Prostate gland (tissue), 2 donors: ENCODE measurements at regions not wholly inside any gene's neighbourhood (a gene's known extent, or its start where the extent isn't known, plus 50 kb on each side); places are given as distances from the start of the nearest gene placed in this dataset.

Experiments used
- DNase-seq: peaks from one replicate; pipeline ENCODE4 v3.0.0-alpha.2; 2019; ENCODE audit warnings: low spot score
- H3K27ac ChIP-seq, 2 donors: fragments of 200-600 bp; sonication (generic); 2 replicates each; pipeline ENCODE4 v1.5.1; 2017 to 2019
- H3K27me3 ChIP-seq: fragments of 200-600 bp; sonication (generic); replicated peaks from 2 replicates; pipeline ENCODE4 v1.5.1; 2019; ENCODE audit not compliant: insufficient read depth
- H3K36me3 ChIP-seq, 2 donors: fragments of 200-600 bp; sonication (generic); 1 replicate in 1 of 2; 2 replicates in 1 of 2; pipeline versions ENCODE4 v1.5.1 to v1.8.1; 2017 to 2019
- H3K4me1 ChIP-seq: fragments of 200-600 bp; sonication (generic); replicated peaks from 2 replicates; pipeline ENCODE4 v1.5.1; 2019
- H3K4me3 ChIP-seq, 2 donors: fragments of 200-600 bp; sonication (generic); 2 replicates each; pipeline ENCODE4 v1.5.1; 2017 to 2019
- H3K9me3 ChIP-seq: fragments of 200-600 bp; sonication (generic); 2 replicates; pipeline ENCODE4 v1.5.1; 2017
- CTCF ChIP-seq, 4 experiments: fragments of 200-600 bp in 2 of 4; fragments of 450-650 bp in 2 of 4; sonication (generic) in 2 of 4; IDR thresholded peaks; 1 replicate in 3 of 4; 2 replicates in 1 of 4; pipeline ENCODE4 v1.5.1; 2016 to 2019; ENCODE audit warnings: antibody characterized with exemption in 4 of 4, mild to moderate bottlenecking in 2 of 4, moderate library complexity in 2 of 4
- POLR2A ChIP-seq: fragments of 450-650 bp; IDR thresholded peaks from one replicate; pipeline ENCODE4 v1.6.1; 2016; ENCODE audit warnings: antibody characterized with exemption, mild to moderate bottlenecking
- POLR2AphosphoS5 ChIP-seq: sonication (generic); formaldehyde crosslinking; IDR thresholded peaks from one replicate; pipeline ENCODE4 v1.6.1; 2017; ENCODE audit warnings: antibody characterized with exemption
- WGBS: methylation state at CpG from one replicate; pipeline ENCODE4 v1.1.5; 2018; 5-methylcytosine and 5-hydroxymethylcytosine counted together
- intact Hi-C: fragments of 100-400 bp; cut with DNase I; formaldehyde crosslinking; loops from one replicate; pipeline ENCODE4 v1.14.2; 2022

GRCh38 chr20:40855269-40855668 lies 166.2 kb upstream of the MAFB start:
- WGBS = 70% methylated on average over 1 of the region's 1 CpG
- no peak for DNase-seq
- Histone ChIP-seq H3K36me3 (no peaks in the 10 kb centered on the region), H3K4me1 (no peaks in the 10 kb centered on the region), H3K4me3 (no peak overlapping the region), H3K27ac (no peak overlapping the region), H3K27me3 (no peaks in the 10 kb centered on the region), H3K9me3 (no peaks in the 10 kb centered on the region)
- TF ChIP-seq CTCF (IDR thresholded peaks at IDR 0.05) = no peak
- no peak for TF ChIP-seq POLR2AphosphoS5
- TF ChIP-seq POLR2A = no peak
- intact Hi-C loops = no loop called here

GRCh38 chr20:40856653-40857052 lies 167.6 kb upstream of the MAFB start:
- H3K4me3 ChIP-seq = no peak overlapping the region
- no peaks in the 10 kb centered on the region for H3K27me3 ChIP-seq
- intact Hi-C loops = no loop called here
- 88% methylated on average over 5 of the region's 5 CpGs for WGBS
- TF ChIP-seq POLR2AphosphoS5 (no peak), POLR2A (no peak), CTCF (IDR thresholded peaks at IDR 0.05) (no peak)
- DNase-seq = no peak
- H3K27ac ChIP-seq = no peak overlapping the region
- no peaks in the 10 kb centered on the region for H3K36me3 ChIP-seq
- no peaks in the 10 kb centered on the region for H3K9me3 ChIP-seq
- H3K4me1 ChIP-seq = no peaks in the 10 kb centered on the region

- H3K9me3 ChIP-seq = no peaks in the 10 kb centered on the region
- TF ChIP-seq POLR2AphosphoS5 = no peak
- TF ChIP-seq POLR2A = no peak
- no peak for TF ChIP-seq CTCF (IDR thresholded peaks at IDR 0.05)
- no peaks in the 10 kb centered on the region for H3K4me1 ChIP-seq
- 76% methylated on average over 8 of the region's 8 CpGs for WGBS
- intact Hi-C loops = no loop called here
- no peaks in the 10 kb centered on the region for H3K27me3 ChIP-seq
- no peak overlapping the region for H3K27ac ChIP-seq
- DNase-seq = no peak
- H3K4me3 ChIP-seq = no peak overlapping the region
- no peaks in the 10 kb centered on the region for H3K36me3 ChIP-seq
Observed at GRCh38 chr20:40860487-40860902, 168.1 kb upstream of the TOP1 start.

- H3K4me1 ChIP-seq = no peaks in the 10 kb centered on the region
- TF ChIP-seq POLR2A (no peak), POLR2AphosphoS5 (no peak), CTCF (IDR thresholded peaks at IDR 0.05) (no peak)
- no peak overlapping the region for H3K27ac ChIP-seq
- no peaks in the 10 kb centered on the region for H3K27me3 ChIP-seq
- no peak overlapping the region for H3K4me3 ChIP-seq
- DNase-seq = no peak
- H3K36me3 ChIP-seq = no peaks in the 10 kb centered on the region
- intact Hi-C loops = no loop called here
- no peaks in the 10 kb centered on the region for H3K9me3 ChIP-seq
- WGBS = 74% methylated on average over 11 of the region's 11 CpGs
Observed at GRCh38 chr20:40861427-40862008, 167.1 kb upstream of the TOP1 start.

- H3K9me3 ChIP-seq = no peaks in the 10 kb centered on the region
- DNase-seq = no peak
- no peak overlapping the region for H3K4me3 ChIP-seq
- H3K36me3 ChIP-seq = no peaks in the 10 kb centered on the region
- no peaks in the 10 kb centered on the region for H3K4me1 ChIP-seq
- H3K27ac ChIP-seq = no peak overlapping the region
- 96% methylated on average over 3 of the region's 3 CpGs for WGBS
- H3K27me3 ChIP-seq = no peaks in the 10 kb centered on the region
- TF ChIP-seq POLR2AphosphoS5 (no peak), POLR2A (no peak), CTCF (IDR thresholded peaks at IDR 0.05) (no peak)
- intact Hi-C loops = no loop called here
Observed at GRCh38 chr20:40863355-40863919, 165.2 kb upstream of the TOP1 start.
